Upper lobe of left lung (tissue), 6 donors: ENCODE measurements at regions not wholly inside any gene's neighbourhood (a gene's known extent, or its start where the extent isn't known, plus 50 kb on each side); places are given as distances from the start of the nearest gene placed in this dataset.

Source experiments
- ATAC-seq, 2 donors: fragments of 200-7000 bp; cut with Tn5 transposase; one replicate each; pipeline ENCODE4 v1.9.1; 2022; ENCODE audit warnings: mild to moderate bottlenecking in 2 of 2, moderate library complexity in 2 of 2; ENCODE audit not compliant: low FRiP score in 2 of 2
- DNase-seq, 2 donors: peaks; one replicate each; pipeline ENCODE4 v3.0.0-alpha.2; 2019 to 2020
- H3K27ac ChIP-seq, 4 donors: fragments of 200-600 bp; sonication (generic); one replicate each; pipeline ENCODE4 v1.5.1; 2016 to 2019
- H3K27me3 ChIP-seq, 4 donors: fragments of 200-600 bp; sonication (generic); one replicate each; pipeline ENCODE4 v1.5.1; 2017 to 2019
- H3K36me3 ChIP-seq, 4 donors: fragments of 200-600 bp; sonication (generic); one replicate each; pipeline ENCODE4 v1.5.1; 2016 to 2019
- H3K4me1 ChIP-seq, 4 donors: fragments of 200-600 bp; sonication (generic); one replicate each; pipeline ENCODE4 v1.5.1; 2018 to 2019
- H3K4me3 ChIP-seq, 4 donors: fragments of 200-600 bp; sonication (generic); one replicate each; pipeline ENCODE4 v1.5.1; 2017 to 2019; ENCODE audit warnings: mild to moderate bottlenecking in 2 of 4, moderate library complexity in 1 of 4
- H3K9me3 ChIP-seq, 4 donors: fragments of 200-600 bp; sonication (generic); one replicate each; pipeline ENCODE4 v1.5.1; 2018 to 2019
- EP300 ChIP-seq, 4 donors: sonication (generic); formaldehyde crosslinking; IDR thresholded peaks; one replicate each; pipeline ENCODE4 v1.5.1; 2017; ENCODE audit warnings: antibody characterized with exemption in 4 of 4, control low read depth in 2 of 4
- POLR2A ChIP-seq, 4 donors: fragments of 450-650 bp; IDR thresholded peaks; one replicate each; pipeline ENCODE4 v1.5.1; 2016 to 2017; ENCODE audit warnings: antibody characterized with exemption in 4 of 4, mild to moderate bottlenecking in 2 of 4
- POLR2AphosphoS5 ChIP-seq, 2 donors: sonication (generic); formaldehyde crosslinking; IDR thresholded peaks; one replicate each; pipeline ENCODE4 v1.5.1; 2017; ENCODE audit warnings: antibody characterized with exemption in 2 of 2
- WGBS, 2 donors: methylation state at CpG; one replicate each; pipeline ENCODE4 v1.1.5; 2017 to 2018; 5-methylcytosine and 5-hydroxymethylcytosine counted together
- TF ChIP-seq, protein P1 (sequence below), 6 experiments: fragments of 450-650 bp in 4 of 6; fragments of 200-600 bp in 2 of 6; sonication (generic) in 2 of 6; IDR thresholded peaks; one replicate each; pipeline ENCODE4 v1.5.1; 2016 to 2019; ENCODE audit warnings: antibody characterized with exemption in 6 of 6
- donor health status: DM: no; HTN: no; CAD: no; lungs with moderate emphysema.
- donor health status: DM: no; HTN: yes; CAD: no; lungs with severe emphysema.

GRCh38 chr9:79116709-79117108, 455.1 kb upstream of the TLE4 start:
- no peak for TF ChIP-seq POLR2A (IDR thresholded peaks at IDR 0.05)
- TF ChIP-seq POLR2AphosphoS5 (IDR thresholded peaks at IDR 0.05): no peak
- TF ChIP-seq, protein P1, sequence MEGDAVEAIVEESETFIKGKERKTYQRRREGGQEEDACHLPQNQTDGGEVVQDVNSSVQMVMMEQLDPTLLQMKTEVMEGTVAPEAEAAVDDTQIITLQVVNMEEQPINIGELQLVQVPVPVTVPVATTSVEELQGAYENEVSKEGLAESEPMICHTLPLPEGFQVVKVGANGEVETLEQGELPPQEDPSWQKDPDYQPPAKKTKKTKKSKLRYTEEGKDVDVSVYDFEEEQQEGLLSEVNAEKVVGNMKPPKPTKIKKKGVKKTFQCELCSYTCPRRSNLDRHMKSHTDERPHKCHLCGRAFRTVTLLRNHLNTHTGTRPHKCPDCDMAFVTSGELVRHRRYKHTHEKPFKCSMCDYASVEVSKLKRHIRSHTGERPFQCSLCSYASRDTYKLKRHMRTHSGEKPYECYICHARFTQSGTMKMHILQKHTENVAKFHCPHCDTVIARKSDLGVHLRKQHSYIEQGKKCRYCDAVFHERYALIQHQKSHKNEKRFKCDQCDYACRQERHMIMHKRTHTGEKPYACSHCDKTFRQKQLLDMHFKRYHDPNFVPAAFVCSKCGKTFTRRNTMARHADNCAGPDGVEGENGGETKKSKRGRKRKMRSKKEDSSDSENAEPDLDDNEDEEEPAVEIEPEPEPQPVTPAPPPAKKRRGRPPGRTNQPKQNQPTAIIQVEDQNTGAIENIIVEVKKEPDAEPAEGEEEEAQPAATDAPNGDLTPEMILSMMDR (IDR thresholded peaks at IDR 0.05): no peak
- no peak for TF ChIP-seq EP300 (IDR thresholded peaks at IDR 0.05)
- Histone ChIP-seq H3K9me3 (no peaks in the 10 kb centered on the region), H3K27ac (no peak overlapping the region), H3K27me3 (no peaks in the 10 kb centered on the region), H3K4me1 (no peaks in the 10 kb centered on the region), H3K4me3 (no peak overlapping the region), H3K36me3 (no peaks in the 10 kb centered on the region)
- 89 to 97% methylated on average over 6 of the region's 6 CpGs for whole genome bisulfite sequencing, 2 donors
- DNase-seq (no peak), ATAC-seq (no peak)

DNA sequence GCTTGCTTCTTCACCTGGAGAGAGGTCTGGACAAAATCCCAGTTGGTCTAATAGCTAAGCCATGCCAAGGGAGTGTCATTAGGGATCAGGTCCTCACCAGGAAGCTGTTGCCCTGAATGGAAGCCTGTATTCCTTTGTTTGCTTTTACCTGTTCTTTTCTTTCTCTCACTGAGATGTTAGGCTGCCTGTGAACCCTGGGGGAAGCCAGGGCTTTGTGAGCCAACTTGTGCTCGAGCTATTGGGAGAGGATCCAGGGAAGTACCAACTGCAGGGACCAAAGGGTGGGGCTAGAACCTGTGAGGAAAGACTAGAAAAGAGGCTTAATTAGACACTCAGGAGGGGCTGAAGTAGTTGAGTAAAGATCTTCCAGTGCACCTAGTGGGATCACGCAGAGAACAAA, 451.2 kb upstream of the TLE4 start:
- Histone ChIP-seq H3K27ac (no peak overlapping the region), H3K27me3 (no peaks in the 10 kb centered on the region), H3K36me3 (no peaks in the 10 kb centered on the region), H3K4me3 (no peak overlapping the region), H3K4me1 (no peaks in the 10 kb centered on the region), H3K9me3 (no peaks in the 10 kb centered on the region)
- DNase-seq (no peak), ATAC-seq (no peak)
- 43 to 44% methylated on average over 2 of the region's 2 CpGs for WGBS, 2 donors
- TF ChIP-seq POLR2A (IDR thresholded peaks at IDR 0.05) (no peak), POLR2AphosphoS5 (IDR thresholded peaks at IDR 0.05) (no peak), EP300 (IDR thresholded peaks at IDR 0.05) (no peak)
- TF ChIP-seq, protein P1 (IDR thresholded peaks at IDR 0.05): no peak

- WGBS, 2 donors: 27 to 46% methylated on average over 2 of the region's 2 CpGs
- TF ChIP-seq, protein P1 (IDR thresholded peaks at IDR 0.05): no peak
- TF ChIP-seq EP300 (IDR thresholded peaks at IDR 0.05) (no peak), POLR2AphosphoS5 (IDR thresholded peaks at IDR 0.05) (no peak), POLR2A (IDR thresholded peaks at IDR 0.05) (no peak)
- ATAC-seq (no peak), DNase-seq (no peak)
- Histone ChIP-seq H3K4me1 (no peaks in the 10 kb centered on the region), H3K36me3 (no peaks in the 10 kb centered on the region), H3K27ac (no peak overlapping the region), H3K4me3 (no peak overlapping the region), H3K9me3 (no peaks in the 10 kb centered on the region), H3K27me3 (no peaks in the 10 kb centered on the region)
These were observed 450.8 kb upstream of the TLE4 start for GRCh38 chr9:79120941-79121340.

DNA sequence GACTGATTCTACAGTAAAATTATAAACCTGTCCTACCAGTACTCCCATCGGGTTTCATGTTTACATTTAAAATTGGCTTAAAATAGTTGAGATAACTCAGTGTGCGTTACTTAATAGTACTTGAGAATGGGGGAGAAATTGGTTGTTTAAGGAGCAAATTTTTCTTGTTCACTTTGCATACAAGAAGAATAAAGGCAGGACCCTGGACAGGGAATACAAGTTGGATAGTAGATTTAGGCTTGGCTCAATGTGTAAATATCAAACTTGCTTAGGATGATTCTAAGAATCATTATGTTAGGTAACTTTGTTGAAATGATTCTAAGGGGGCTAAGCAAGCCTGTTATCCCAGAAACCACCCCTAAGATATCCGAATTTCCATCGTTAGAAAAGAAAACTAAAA, 448.4 kb upstream of the TLE4 start:
- Histone ChIP-seq H3K4me3 (no peak overlapping the region), H3K27ac (no peak overlapping the region), H3K9me3 (no peaks in the 10 kb centered on the region), H3K36me3 (no peaks in the 10 kb centered on the region), H3K4me1 (no peaks in the 10 kb centered on the region), H3K27me3 (no peaks in the 10 kb centered on the region)
- ATAC-seq (no peak), DNase-seq (no peak)
- TF ChIP-seq POLR2A (IDR thresholded peaks at IDR 0.05) (no peak), POLR2AphosphoS5 (IDR thresholded peaks at IDR 0.05) (no peak), EP300 (IDR thresholded peaks at IDR 0.05) (no peak)
- TF ChIP-seq, protein P1 (IDR thresholded peaks at IDR 0.05): no peak
- 75 to 77% methylated on average over 4 of the region's 4 CpGs for WGBS, 2 donors

DNA sequence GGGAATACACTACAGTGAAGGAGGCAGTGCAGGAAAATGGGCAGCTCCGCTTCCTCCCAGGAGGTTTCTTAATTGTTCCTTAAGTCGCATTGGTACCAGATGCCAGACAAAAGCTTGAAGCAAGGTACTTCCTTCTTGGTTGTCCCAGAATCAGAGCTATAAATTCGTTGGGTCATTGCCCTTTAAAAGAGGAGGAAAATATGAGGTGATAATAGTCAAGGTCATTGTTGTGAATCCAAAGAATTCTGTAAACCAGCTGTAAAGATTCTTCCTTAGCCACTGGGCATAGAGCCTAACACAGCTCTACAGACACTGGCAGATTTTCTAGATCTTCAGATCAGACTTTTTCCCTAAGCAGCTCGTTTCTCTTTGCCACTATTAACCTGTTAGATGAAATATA, 444.1 kb upstream of the TLE4 start:
- Histone ChIP-seq H3K27me3 (no peaks in the 10 kb centered on the region), H3K4me3 (no peak overlapping the region), H3K4me1 (no peaks in the 10 kb centered on the region), H3K27ac (no peak overlapping the region), H3K36me3 (no peaks in the 10 kb centered on the region), H3K9me3 (no peaks in the 10 kb centered on the region)
- 52% methylated on average over 4 of the region's 4 CpGs for WGBS, 2 donors
- DNase-seq (no peak), ATAC-seq (no peak)
- TF ChIP-seq POLR2AphosphoS5 (IDR thresholded peaks at IDR 0.05) (no peak), POLR2A (IDR thresholded peaks at IDR 0.05) (no peak), EP300 (IDR thresholded peaks at IDR 0.05) (no peak)
